ENCODE measurements at regions not wholly inside any gene's neighbourhood (a gene's known extent, or its start where the extent isn't known, plus 50 kb on each side); places are given as distances from the start of the nearest gene placed in this dataset.

DNA sequence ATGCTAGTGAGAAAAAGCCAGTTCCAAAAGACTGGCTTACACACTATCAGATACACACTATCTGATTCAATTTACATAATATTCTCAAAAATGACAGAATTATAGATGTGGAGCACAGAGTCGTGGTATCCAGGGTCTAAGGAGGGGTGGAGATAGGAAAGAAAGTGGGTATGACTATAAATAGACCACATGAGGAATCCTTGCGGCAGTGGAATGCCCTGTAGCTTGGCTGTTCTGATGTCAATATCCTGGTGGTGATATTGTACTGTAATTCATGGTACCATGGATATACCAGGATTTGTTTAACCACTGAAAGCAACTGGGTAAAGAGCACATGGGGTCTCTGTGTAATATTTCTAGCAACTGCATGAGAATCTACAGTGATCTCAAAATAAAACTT, 67.7 kb upstream of the TMEM72 start:
- no peak for FAIRE-seq
- no peak for DNase-seq (ENCODE audit: insufficient read length)
- TF ChIP-seq POLR2A (IDR thresholded peaks at IDR 0.05; ENCODE audit: low read depth, low read length) (no peak), POLR2AphosphoS5 (IDR thresholded peaks at IDR 0.05; ENCODE audit: low read depth, low read length) (no peak), TAF1 (IDR thresholded peaks at IDR 0.05; ENCODE audit: borderline replicate concordance, low read depth, low read length) (no peak)

DNA sequence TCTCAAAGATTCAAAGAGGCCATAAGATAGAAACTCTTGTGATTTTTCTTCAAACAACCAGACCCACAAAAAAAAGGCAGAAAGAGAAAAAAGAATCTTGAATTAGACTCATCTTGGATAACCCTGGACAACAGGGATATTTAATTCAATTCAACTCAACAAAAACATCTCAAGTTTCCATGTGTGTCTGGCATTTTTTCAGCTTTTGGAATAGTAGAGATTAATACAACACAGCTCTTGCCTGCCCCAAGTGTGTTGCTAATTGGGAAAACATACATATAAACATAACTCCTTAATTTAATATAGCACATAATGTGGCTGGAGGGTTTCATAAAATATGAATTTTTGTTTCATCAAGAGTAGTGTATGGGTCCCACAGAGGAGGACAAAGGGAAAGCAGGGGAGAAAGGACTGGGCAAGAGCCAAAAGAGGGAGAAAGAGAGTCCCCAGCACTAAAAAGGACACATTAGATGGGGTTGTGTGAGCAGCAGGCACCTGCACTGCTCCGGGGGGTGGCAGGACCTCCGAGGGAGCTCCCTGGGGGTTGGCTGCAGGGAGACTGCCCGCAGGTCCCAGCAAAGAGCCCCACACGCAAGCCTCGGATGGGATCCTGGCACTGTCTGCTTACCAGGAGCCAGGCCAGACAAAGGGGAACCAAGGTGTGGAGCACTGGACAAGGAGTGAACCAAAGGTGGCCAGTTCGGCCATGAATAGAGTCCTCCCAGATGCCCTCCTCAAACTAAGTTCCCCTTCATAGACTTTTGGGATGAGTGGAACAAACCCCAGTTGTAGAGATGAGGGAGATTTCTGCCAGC, 65.6 kb upstream of the TMEM72 start:
- TF ChIP-seq POLR2AphosphoS5 (IDR thresholded peaks at IDR 0.05; ENCODE audit: low read depth, low read length) (no peak), POLR2A (IDR thresholded peaks at IDR 0.05; ENCODE audit: low read depth, low read length) (no peak), TAF1 (IDR thresholded peaks at IDR 0.05; ENCODE audit: borderline replicate concordance, low read depth, low read length) (no peak)
- DNase-seq (ENCODE audit: insufficient read length) (no peak), FAIRE-seq (no peak)

DNA sequence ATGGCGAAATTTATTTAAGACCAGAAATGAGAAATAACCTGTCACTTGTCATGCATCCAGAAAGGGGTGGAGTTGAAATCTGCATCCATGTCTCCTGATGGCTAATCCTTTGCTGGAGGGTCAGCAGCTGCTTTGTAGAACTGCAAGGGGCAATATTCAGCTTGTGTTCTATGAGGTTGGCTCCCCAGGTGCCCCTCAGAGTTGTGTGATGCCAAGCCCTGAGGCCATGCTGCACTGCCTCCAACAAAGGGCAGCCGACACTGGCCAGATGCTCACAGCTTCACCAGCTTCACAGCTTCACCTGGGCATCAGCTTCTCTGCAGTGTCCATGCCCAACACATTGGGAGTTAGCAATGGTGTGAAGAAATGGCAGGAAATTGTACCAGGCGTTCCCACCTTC, 64.0 kb upstream of the TMEM72 start:
- no peak for FAIRE-seq
- DNase-seq (ENCODE audit: insufficient read length), result no peak
- TF ChIP-seq POLR2AphosphoS5 (IDR thresholded peaks at IDR 0.05; ENCODE audit: low read depth, low read length) (no peak), TAF1 (IDR thresholded peaks at IDR 0.05; ENCODE audit: borderline replicate concordance, low read depth, low read length) (no peak), POLR2A (IDR thresholded peaks at IDR 0.05; ENCODE audit: low read depth, low read length) (no peak)

- FAIRE-seq, result no peak
- no peak for TF ChIP-seq POLR2AphosphoS5 (IDR thresholded peaks at IDR 0.05; ENCODE audit: low read depth, low read length)
- TF ChIP-seq TAF1 (IDR thresholded peaks at IDR 0.05; ENCODE audit: borderline replicate concordance, low read depth, low read length), result no peak
- DNase-seq (ENCODE audit: insufficient read length), result no peak
These were observed 62.9 kb upstream of the TMEM72 start for GRCh38 chr10:44848211-44848610.

DNA sequence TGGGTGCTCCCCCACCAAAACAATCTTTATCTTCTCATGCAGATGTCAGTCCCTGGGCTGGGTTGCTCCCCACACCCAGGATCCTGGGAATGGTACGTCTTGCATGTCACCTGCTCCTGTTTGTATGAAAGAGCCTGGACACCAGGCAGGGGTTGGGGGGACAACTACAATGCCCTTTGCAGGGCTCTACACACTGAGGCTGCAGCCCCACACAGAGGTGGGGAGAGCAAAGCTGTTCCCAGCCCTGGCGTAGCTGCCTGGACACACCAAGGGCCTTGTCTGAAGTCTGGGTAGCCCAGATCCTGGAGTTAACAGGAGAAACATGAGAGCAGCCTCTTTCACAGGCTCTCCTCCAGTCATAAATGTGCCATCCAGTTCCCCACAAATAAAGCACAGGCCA, 61.2 kb upstream of the TMEM72 start:
- no peak for DNase-seq (ENCODE audit: insufficient read length)
- TF ChIP-seq POLR2A (IDR thresholded peaks at IDR 0.05; ENCODE audit: low read depth, low read length) (no peak), TAF1 (IDR thresholded peaks at IDR 0.05; ENCODE audit: borderline replicate concordance, low read depth, low read length) (no peak), POLR2AphosphoS5 (IDR thresholded peaks at IDR 0.05; ENCODE audit: low read depth, low read length) (no peak)
- FAIRE-seq, result no peak

- FAIRE-seq, result no peak
- DNase-seq (ENCODE audit: insufficient read length), result no peak
- TF ChIP-seq POLR2A (IDR thresholded peaks at IDR 0.05; ENCODE audit: low read depth, low read length) (no peak), POLR2AphosphoS5 (IDR thresholded peaks at IDR 0.05; ENCODE audit: low read depth, low read length) (no peak), TAF1 (IDR thresholded peaks at IDR 0.05; ENCODE audit: borderline replicate concordance, low read depth, low read length) (no peak)
These were observed 60.7 kb upstream of the TMEM72 start for GRCh38 chr10:44850356-44850934.

DNA sequence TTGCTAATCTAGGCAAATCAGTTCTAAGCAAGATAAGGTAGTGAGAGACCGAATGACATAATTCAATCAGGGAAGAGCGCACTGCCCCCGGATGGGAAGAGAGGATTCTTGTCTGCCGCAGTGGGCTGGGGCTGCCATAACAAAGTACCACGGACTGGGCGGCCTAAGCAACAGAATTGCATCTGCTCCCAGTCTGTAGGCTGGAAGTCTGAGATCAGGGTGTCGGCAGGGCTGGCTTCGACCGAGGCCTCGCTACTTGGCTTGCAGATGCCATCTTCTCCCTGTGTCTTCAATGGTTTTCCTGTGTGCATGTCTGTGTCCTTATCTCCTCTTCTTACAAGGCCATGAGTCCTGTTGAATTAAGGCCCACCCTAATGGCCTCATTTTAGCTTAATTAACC, 59.7 kb upstream of the TMEM72 start:
- TF ChIP-seq TAF1 (IDR thresholded peaks at IDR 0.05; ENCODE audit: borderline replicate concordance, low read depth, low read length) (no peak), POLR2A (IDR thresholded peaks at IDR 0.05; ENCODE audit: low read depth, low read length) (no peak), POLR2AphosphoS5 (IDR thresholded peaks at IDR 0.05; ENCODE audit: low read depth, low read length) (no peak)
- DNase-seq (ENCODE audit: insufficient read length) (no peak), FAIRE-seq (no peak)

DNA sequence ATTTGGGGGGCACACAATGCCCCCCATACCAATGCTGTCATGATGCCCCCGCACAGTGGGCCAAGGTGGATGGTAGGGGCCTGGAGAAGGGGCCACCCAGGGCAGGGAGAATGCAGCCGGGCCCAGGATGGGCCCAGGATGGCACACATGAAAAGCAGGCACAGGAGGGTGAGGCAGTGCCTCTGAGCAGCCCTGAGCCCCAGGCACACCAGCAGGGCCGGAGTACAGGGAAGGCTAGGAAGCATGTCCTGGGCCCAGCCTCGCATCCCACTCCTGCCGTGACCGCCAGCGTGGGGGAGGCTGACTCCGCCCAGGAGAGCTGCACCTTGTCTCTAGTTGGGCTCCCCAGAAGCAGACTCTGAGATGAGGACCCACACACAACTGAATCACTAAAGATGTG, 59.3 kb upstream of the TMEM72 start:
- FAIRE-seq, result no peak
- DNase-seq (ENCODE audit: insufficient read length), result no peak

DNA sequence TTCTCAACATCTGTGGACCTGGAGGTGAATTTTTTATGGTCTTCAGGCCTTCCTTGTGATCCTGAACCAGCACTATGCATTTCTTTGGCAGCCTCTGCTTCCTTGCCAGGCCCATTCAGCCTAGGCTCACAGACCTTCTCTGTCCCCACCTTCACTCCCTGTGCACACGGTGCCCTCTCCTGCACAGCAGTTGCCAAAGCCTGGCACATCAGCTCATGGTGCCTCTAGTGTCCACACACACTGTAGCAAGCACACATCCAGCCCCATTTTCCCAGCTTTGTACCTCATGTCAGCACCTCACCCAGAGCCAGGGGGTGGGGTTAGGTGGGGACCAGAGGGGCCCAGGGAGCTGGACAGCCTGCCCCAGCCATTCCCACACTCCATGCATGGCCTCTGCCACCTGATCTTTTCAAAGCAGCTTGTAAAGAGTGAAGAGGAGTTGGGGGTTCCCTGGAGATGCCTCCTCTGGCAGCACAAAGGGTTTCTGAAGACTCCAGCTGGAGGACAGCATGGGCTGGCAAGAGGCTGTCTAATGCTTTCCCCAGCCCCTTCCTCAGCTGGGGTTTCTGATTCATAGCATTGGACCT, 57.9 kb upstream of the TMEM72 start:
- TF ChIP-seq POLR2AphosphoS5 (IDR thresholded peaks at IDR 0.05; ENCODE audit: low read depth, low read length), result no peak
- TF ChIP-seq POLR2A (IDR thresholded peaks at IDR 0.05; ENCODE audit: low read depth, low read length), result no peak
- no peak for TF ChIP-seq TAF1 (IDR thresholded peaks at IDR 0.05; ENCODE audit: borderline replicate concordance, low read depth, low read length)
- no peak for FAIRE-seq
- no peak for DNase-seq (ENCODE audit: insufficient read length)

More for the DNA sequence above, 59.3 kb upstream of the TMEM72 start:
- no peak for TF ChIP-seq POLR2AphosphoS5 (IDR thresholded peaks at IDR 0.05; ENCODE audit: low read depth, low read length)
- TF ChIP-seq POLR2A (IDR thresholded peaks at IDR 0.05; ENCODE audit: low read depth, low read length), result no peak
- no peak for TF ChIP-seq TAF1 (IDR thresholded peaks at IDR 0.05; ENCODE audit: borderline replicate concordance, low read depth, low read length)

DNA sequence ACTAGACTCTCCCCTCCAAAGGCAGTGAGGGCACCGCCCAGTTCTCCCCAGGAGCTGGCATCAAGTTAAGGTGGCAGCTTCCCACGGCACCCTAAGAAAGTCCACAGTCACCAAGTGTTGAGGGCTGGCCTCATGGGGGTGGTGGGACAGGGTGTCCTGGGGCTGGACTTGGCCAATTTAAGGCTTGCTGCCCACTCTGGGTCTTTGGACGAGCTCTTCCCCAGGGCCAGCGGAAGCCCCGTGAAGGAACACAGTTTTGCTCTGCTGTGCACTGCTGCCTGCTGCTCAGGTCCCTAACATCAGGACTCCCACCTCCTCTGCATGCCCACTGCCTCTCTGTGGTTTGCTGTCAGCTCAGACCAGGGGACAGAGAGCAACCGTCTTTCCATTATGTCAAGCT, 57.3 kb upstream of the TMEM72 start:
- DNase-seq (ENCODE audit: insufficient read length) (no peak), FAIRE-seq (no peak)
- no peak for TF ChIP-seq POLR2AphosphoS5 (IDR thresholded peaks at IDR 0.05; ENCODE audit: low read depth, low read length)
- no peak for TF ChIP-seq POLR2A (IDR thresholded peaks at IDR 0.05; ENCODE audit: low read depth, low read length)
- no peak for TF ChIP-seq TAF1 (IDR thresholded peaks at IDR 0.05; ENCODE audit: borderline replicate concordance, low read depth, low read length)

GRCh38 chr10:44854693-44855350, 56.3 kb upstream of the TMEM72 start:
- TF ChIP-seq TAF1 (IDR thresholded peaks at IDR 0.05; ENCODE audit: borderline replicate concordance, low read depth, low read length) (no peak), POLR2A (IDR thresholded peaks at IDR 0.05; ENCODE audit: low read depth, low read length) (no peak), POLR2AphosphoS5 (IDR thresholded peaks at IDR 0.05; ENCODE audit: low read depth, low read length) (no peak)
- no peak for DNase-seq (ENCODE audit: insufficient read length)
- FAIRE-seq, result no peak
